SK-N-SH treated with all-trans-retinoic acid at 6 μM for 48 hours (cell line): ENCODE measurements at regions not wholly inside any gene's neighbourhood (a gene's known extent, or its start where the extent isn't known, plus 50 kb on each side); places are given as distances from the start of the nearest gene placed in this dataset.
"Not testable (repeated sequence)": the region's sequence is repeated elsewhere in the genome, so short reads cannot be mapped to it uniquely, and the experiment has no call there.

Experiments
- ARNTL ChIP-seq: fragments of 450-650 bp; formaldehyde crosslinking; IDR thresholded peaks from 2 replicates; pipeline ENCODE4 v1.5.0; 2020; ENCODE audit warnings: low read depth, mild to moderate bottlenecking, moderate library complexity, borderline replicate concordance
- CREB5 ChIP-seq: fragments of 250-450 bp; sonication (Bioruptor Pico); IDR thresholded peaks from 2 replicates; pipeline ENCODE4 v1.5.1; 2020; ENCODE audit warnings: low read depth, mild to moderate bottlenecking, moderate library complexity
- CSDC2 ChIP-seq: fragments of 250-450 bp; sonication (Bioruptor Pico); IDR thresholded peaks from 2 replicates; pipeline ENCODE4 v1.5.0; 2020; ENCODE audit warnings: mild to moderate bottlenecking, moderate library complexity
- ESRRG ChIP-seq: fragments of 250-450 bp; sonication (Bioruptor Pico); IDR thresholded peaks from 2 replicates; pipeline ENCODE4 v1.6.1; 2021; ENCODE audit warnings: mild to moderate bottlenecking
- ZFP3 ChIP-seq: fragments of 250-450 bp; sonication (Bioruptor Pico); IDR thresholded peaks from 2 replicates; pipeline ENCODE4 v1.5.0; 2020; ENCODE audit warnings: mild to moderate bottlenecking, moderate library complexity
- ZFP30 ChIP-seq: fragments of 450-650 bp; formaldehyde crosslinking; IDR thresholded peaks from 2 replicates; pipeline ENCODE4 v1.5.0; 2022; ENCODE audit warnings: mild to moderate bottlenecking, moderate library complexity
- ZNF565 ChIP-seq: fragments of 450-650 bp; formaldehyde crosslinking; conservative IDR thresholded peaks from 2 replicates; pipeline ENCODE4 v1.5.0; 2020; ENCODE audit warnings: low read depth, mild to moderate bottlenecking, moderate library complexity
- ZNF8 ChIP-seq: fragments of 450-650 bp; formaldehyde crosslinking; IDR thresholded peaks from 2 replicates; pipeline ENCODE4 v1.5.0; 2020; ENCODE audit warnings: mild to moderate bottlenecking, moderate library complexity
- TF ChIP-seq, protein P1 (sequence below): fragments of 250-450 bp; sonication (Bioruptor Pico); IDR thresholded peaks from 2 replicates; pipeline ENCODE4 v1.5.1; 2021; ENCODE audit warnings: mild to moderate bottlenecking, moderate library complexity
- TF ChIP-seq, protein P2 (sequence below): fragments of 250-450 bp; sonication (Bioruptor Pico); IDR thresholded peaks from 2 replicates; pipeline ENCODE4 v1.8.0; 2020; ENCODE audit warnings: mild to moderate bottlenecking, moderate library complexity, borderline replicate concordance
- TF ChIP-seq, protein P3 (sequence below): fragments of 250-450 bp; sonication (Bioruptor Pico); IDR thresholded peaks from 2 replicates; pipeline ENCODE4 v1.5.0; 2020; ENCODE audit warnings: mild to moderate bottlenecking, moderate library complexity
- TF ChIP-seq, protein P4 (sequence below): fragments of 250-450 bp; sonication (Bioruptor Pico); IDR thresholded peaks from 2 replicates; pipeline ENCODE4 v1.8.0; 2021; ENCODE audit warnings: low read depth, mild to moderate bottlenecking, moderate library complexity, borderline replicate concordance

GRCh38 chr4:89489921-89490431 is 182.4 kb upstream of the GPRIN3 start:
- TF ChIP-seq, protein P1, sequence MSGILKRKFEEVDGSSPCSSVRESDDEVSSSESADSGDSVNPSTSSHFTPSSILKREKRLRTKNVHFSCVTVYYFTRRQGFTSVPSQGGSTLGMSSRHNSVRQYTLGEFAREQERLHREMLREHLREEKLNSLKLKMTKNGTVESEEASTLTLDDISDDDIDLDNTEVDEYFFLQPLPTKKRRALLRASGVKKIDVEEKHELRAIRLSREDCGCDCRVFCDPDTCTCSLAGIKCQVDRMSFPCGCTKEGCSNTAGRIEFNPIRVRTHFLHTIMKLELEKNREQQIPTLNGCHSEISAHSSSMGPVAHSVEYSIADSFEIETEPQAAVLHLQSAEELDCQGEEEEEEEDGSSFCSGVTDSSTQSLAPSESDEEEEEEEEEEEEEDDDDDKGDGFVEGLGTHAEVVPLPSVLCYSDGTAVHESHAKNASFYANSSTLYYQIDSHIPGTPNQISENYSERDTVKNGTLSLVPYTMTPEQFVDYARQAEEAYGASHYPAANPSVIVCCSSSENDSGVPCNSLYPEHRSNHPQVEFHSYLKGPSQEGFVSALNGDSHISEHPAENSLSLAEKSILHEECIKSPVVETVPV, result not testable (repeated sequence)
- TF ChIP-seq, protein P2, sequence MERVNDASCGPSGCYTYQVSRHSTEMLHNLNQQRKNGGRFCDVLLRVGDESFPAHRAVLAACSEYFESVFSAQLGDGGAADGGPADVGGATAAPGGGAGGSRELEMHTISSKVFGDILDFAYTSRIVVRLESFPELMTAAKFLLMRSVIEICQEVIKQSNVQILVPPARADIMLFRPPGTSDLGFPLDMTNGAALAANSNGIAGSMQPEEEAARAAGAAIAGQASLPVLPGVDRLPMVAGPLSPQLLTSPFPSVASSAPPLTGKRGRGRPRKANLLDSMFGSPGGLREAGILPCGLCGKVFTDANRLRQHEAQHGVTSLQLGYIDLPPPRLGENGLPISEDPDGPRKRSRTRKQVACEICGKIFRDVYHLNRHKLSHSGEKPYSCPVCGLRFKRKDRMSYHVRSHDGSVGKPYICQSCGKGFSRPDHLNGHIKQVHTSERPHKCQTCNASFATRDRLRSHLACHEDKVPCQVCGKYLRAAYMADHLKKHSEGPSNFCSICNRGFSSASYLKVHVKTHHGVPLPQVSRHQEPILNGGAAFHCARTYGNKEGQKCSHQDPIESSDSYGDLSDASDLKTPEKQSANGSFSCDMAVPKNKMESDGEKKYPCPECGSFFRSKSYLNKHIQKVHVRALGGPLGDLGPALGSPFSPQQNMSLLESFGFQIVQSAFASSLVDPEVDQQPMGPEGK (CRISPR knock-in tag), result not testable (repeated sequence)
- not testable (repeated sequence) for TF ChIP-seq ZNF8; CSDC2 (CRISPR knock-in tag); ARNTL (CRISPR knock-in tag); ESRRG; CREB5 (CRISPR knock-in tag); ZFP3 (CRISPR knock-in tag); ZFP30; ZNF565 (CRISPR knock-in tag)
- TF ChIP-seq, protein P3, sequence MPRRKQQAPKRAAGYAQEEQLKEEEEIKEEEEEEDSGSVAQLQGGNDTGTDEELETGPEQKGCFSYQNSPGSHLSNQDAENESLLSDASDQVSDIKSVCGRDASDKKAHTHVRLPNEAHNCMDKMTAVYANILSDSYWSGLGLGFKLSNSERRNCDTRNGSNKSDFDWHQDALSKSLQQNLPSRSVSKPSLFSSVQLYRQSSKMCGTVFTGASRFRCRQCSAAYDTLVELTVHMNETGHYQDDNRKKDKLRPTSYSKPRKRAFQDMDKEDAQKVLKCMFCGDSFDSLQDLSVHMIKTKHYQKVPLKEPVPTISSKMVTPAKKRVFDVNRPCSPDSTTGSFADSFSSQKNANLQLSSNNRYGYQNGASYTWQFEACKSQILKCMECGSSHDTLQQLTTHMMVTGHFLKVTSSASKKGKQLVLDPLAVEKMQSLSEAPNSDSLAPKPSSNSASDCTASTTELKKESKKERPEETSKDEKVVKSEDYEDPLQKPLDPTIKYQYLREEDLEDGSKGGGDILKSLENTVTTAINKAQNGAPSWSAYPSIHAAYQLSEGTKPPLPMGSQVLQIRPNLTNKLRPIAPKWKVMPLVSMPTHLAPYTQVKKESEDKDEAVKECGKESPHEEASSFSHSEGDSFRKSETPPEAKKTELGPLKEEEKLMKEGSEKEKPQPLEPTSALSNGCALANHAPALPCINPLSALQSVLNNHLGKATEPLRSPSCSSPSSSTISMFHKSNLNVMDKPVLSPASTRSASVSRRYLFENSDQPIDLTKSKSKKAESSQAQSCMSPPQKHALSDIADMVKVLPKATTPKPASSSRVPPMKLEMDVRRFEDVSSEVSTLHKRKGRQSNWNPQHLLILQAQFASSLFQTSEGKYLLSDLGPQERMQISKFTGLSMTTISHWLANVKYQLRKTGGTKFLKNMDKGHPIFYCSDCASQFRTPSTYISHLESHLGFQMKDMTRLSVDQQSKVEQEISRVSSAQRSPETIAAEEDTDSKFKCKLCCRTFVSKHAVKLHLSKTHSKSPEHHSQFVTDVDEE (CRISPR knock-in tag), result not testable (repeated sequence)
- TF ChIP-seq, protein P4, sequence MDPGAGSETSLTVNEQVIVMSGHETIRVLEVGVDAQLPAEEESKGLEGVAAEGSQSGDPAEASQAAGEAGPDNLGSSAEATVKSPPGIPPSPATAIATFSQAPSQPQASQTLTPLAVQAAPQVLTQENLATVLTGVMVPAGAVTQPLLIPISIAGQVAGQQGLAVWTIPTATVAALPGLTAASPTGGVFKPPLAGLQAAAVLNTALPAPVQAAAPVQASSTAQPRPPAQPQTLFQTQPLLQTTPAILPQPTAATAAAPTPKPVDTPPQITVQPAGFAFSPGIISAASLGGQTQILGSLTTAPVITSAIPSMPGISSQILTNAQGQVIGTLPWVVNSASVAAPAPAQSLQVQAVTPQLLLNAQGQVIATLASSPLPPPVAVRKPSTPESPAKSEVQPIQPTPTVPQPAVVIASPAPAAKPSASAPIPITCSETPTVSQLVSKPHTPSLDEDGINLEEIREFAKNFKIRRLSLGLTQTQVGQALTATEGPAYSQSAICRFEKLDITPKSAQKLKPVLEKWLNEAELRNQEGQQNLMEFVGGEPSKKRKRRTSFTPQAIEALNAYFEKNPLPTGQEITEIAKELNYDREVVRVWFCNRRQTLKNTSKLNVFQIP, result not testable (repeated sequence)
